Thoracic aorta (tissue), 2 donors: ENCODE measurements at regions not wholly inside any gene's neighbourhood (a gene's known extent, or its start where the extent isn't known, plus 50 kb on each side); places are given as distances from the start of the nearest gene placed in this dataset.

Source experiments
- ATAC-seq: fragments of 150-250 bp; one replicate; pipeline ENCODE4 v1.8.0; 2017; ENCODE audit warnings: low read depth; ENCODE audit not compliant: insufficient number of reproducible peaks, low FRiP score
- DNase-seq: peaks from one replicate; pipeline ENCODE4 v3.0.0-alpha.2; 2020; ENCODE audit warnings: low spot score
- H3K27ac ChIP-seq, 2 donors: fragments of 200-600 bp; sonication (generic); 1 replicate in 1 of 2; 2 replicates in 1 of 2; pipeline ENCODE4 v1.5.1; 2016; ENCODE audit warnings: mild to moderate bottlenecking in 2 of 2, moderate library complexity in 2 of 2
- H3K27me3 ChIP-seq: fragments of 200-600 bp; sonication (generic); replicated peaks from 2 replicates; pipeline ENCODE4 v1.6.0; 2016; ENCODE audit warnings: mild to moderate bottlenecking; ENCODE audit not compliant: insufficient read depth
- H3K36me3 ChIP-seq: fragments of 200-600 bp; sonication (generic); one replicate; pipeline ENCODE4 v1.5.1; 2016
- H3K4me1 ChIP-seq, 2 donors: fragments of 200-600 bp; sonication (generic); 1 replicate in 1 of 2; 2 replicates in 1 of 2; pipeline versions ENCODE4 v1.5.1 to v1.6.0; 2016; ENCODE audit warnings: low read depth in 2 of 2, mild to moderate bottlenecking in 1 of 2; ENCODE audit not compliant: control insufficient read depth in 1 of 2
- H3K4me3 ChIP-seq: fragments of 200-600 bp; sonication (generic); 2 replicates; pipeline ENCODE4 v1.5.1; 2016; ENCODE audit warnings: mild to moderate bottlenecking
- H3K9me3 ChIP-seq: fragments of 200-600 bp; sonication (generic); 2 replicates; pipeline ENCODE4 v1.5.1; 2016
- CTCF ChIP-seq: fragments of 200-600 bp; sonication (generic); IDR thresholded peaks from one replicate; pipeline ENCODE4 v1.5.1; 2019; ENCODE audit warnings: antibody characterized with exemption

- no peaks in the 10 kb centered on the region for H3K9me3 ChIP-seq
- H3K27me3 ChIP-seq, result no peaks in the 10 kb centered on the region
- no peaks in the 10 kb centered on the region for H3K36me3 ChIP-seq
- ATAC-seq (no peak), DNase-seq (no peak)
- H3K4me1 ChIP-seq, result peaks cover 0 to 16% of the 10 kb centered on the region in 2 donors
- H3K27ac ChIP-seq, result no peak overlapping the region
- no peak for TF ChIP-seq CTCF
- no peak overlapping the region for H3K4me3 ChIP-seq
Measured at GRCh38 chr14:81669308-81669707, 135.7 kb upstream of the SEL1L start.

GRCh38 chr14:81673930-81674329 lies 140.3 kb upstream of the SEL1L start:
- DNase-seq (no peak), ATAC-seq (no peak)
- no peaks in the 10 kb centered on the region for H3K27me3 ChIP-seq
- no peaks in the 10 kb centered on the region for H3K9me3 ChIP-seq
- no peak for TF ChIP-seq CTCF
- no peak overlapping the region for H3K4me3 ChIP-seq
- H3K4me1 ChIP-seq, result peaks cover 0 to 16% of the 10 kb centered on the region in 2 donors
- H3K36me3 ChIP-seq, result no peaks in the 10 kb centered on the region
- no peak overlapping the region for H3K27ac ChIP-seq

GRCh38 chr14:81676395-81676794 lies 142.7 kb upstream of the SEL1L start:
- no peak for TF ChIP-seq CTCF
- Histone ChIP-seq H3K4me1 (peaks cover 0 to 12% of the 10 kb centered on the region in 2 donors), H3K4me3 (no peak overlapping the region), H3K36me3 (no peaks in the 10 kb centered on the region), H3K9me3 (no peaks in the 10 kb centered on the region), H3K27ac (no peak overlapping the region), H3K27me3 (no peaks in the 10 kb centered on the region)
- ATAC-seq (no peak), DNase-seq (no peak)

GRCh38 chr14:81676879-81677278 lies 143.2 kb upstream of the SEL1L start:
- H3K4me1 ChIP-seq, result peaks cover 0 to 12% of the 10 kb centered on the region in 2 donors
- no peak overlapping the region for H3K4me3 ChIP-seq
- no peak for DNase-seq
- no peaks in the 10 kb centered on the region for H3K27me3 ChIP-seq
- ATAC-seq, result no peak
- no peak overlapping the region for H3K27ac ChIP-seq
- H3K36me3 ChIP-seq, result no peaks in the 10 kb centered on the region
- no peak for TF ChIP-seq CTCF
- H3K9me3 ChIP-seq, result no peaks in the 10 kb centered on the region

- TF ChIP-seq CTCF, result no peak
- Histone ChIP-seq H3K9me3 (no peaks in the 10 kb centered on the region), H3K36me3 (no peaks in the 10 kb centered on the region), H3K4me1 (peaks cover 0 to 12% of the 10 kb centered on the region in 2 donors), H3K27ac (no peak overlapping the region), H3K4me3 (no peak overlapping the region), H3K27me3 (no peaks in the 10 kb centered on the region)
- DNase-seq (no peak), ATAC-seq (no peak)
Measured at GRCh38 chr14:81677736-81678135, 144.1 kb upstream of the SEL1L start.
